ENCODE measurements at regions not wholly inside any gene's neighbourhood (a gene's known extent, or its start where the extent isn't known, plus 50 kb on each side); places are given as distances from the start of the nearest gene placed in this dataset.

- Histone ChIP-seq H3K27ac (ENCODE audit: low read length) (no peak overlapping the region), H3K4me1 (ENCODE audit: control insufficient read depth, insufficient read depth, low read length) (no peaks in the 10 kb centered on the region), H3K36me3 (ENCODE audit: control insufficient read depth, insufficient read depth, low read length) (no peaks in the 10 kb centered on the region), H3K27me3 (ENCODE audit: control insufficient read depth, insufficient read depth, low read length) (no peaks in the 10 kb centered on the region), H3K4me3 (ENCODE audit: low read depth in 2 of 2, low read length in 2 of 2) (no peak overlapping the region), H3K9me3 (ENCODE audit: control insufficient read depth, insufficient read depth, low read depth, low read length) (no peaks in the 10 kb centered on the region)
- ChIA-PET CTCF (no interaction called here), POLR2A (no interaction called here)
- intact Hi-C loops (cut with micrococcal nuclease; ENCODE audit: unreplicated experiment) (no loop called here), in situ Hi-C loops (cut with HindIII; ENCODE audit: low pct_unique_long_range_greater_than_20kb, low sequenced_read_pairs) (no loop called here)
- ATAC-seq, result no peak
- DNase-seq (ENCODE audit: low read depth, low spot score), result no peak
- BruUV-seq (replicated peaks), result no TSS peak
- TF ChIP-seq POLR2AphosphoS5 (IDR thresholded peaks at IDR 0.05; ENCODE audit: low read depth, low read length) (no peak), TCF7L2 (IDR thresholded peaks at IDR 0.05; ENCODE audit: low read depth, low read length) (no peak), REST (IDR thresholded peaks at IDR 0.05; ENCODE audit: insufficient read depth in 1 of 2, low read depth in 2 of 2, low read length in 1 of 2) (no peak), SIN3A (IDR thresholded peaks at IDR 0.05; ENCODE audit: borderline replicate concordance, insufficient read depth, low read depth, low read length) (no peak)
- TF ChIP-seq, protein P1, sequence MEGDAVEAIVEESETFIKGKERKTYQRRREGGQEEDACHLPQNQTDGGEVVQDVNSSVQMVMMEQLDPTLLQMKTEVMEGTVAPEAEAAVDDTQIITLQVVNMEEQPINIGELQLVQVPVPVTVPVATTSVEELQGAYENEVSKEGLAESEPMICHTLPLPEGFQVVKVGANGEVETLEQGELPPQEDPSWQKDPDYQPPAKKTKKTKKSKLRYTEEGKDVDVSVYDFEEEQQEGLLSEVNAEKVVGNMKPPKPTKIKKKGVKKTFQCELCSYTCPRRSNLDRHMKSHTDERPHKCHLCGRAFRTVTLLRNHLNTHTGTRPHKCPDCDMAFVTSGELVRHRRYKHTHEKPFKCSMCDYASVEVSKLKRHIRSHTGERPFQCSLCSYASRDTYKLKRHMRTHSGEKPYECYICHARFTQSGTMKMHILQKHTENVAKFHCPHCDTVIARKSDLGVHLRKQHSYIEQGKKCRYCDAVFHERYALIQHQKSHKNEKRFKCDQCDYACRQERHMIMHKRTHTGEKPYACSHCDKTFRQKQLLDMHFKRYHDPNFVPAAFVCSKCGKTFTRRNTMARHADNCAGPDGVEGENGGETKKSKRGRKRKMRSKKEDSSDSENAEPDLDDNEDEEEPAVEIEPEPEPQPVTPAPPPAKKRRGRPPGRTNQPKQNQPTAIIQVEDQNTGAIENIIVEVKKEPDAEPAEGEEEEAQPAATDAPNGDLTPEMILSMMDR (IDR thresholded peaks at IDR 0.05), result no peak
These were observed 451.6 kb downstream of the TRHDE start for GRCh38 chr12:72723732-72724131.

- Histone ChIP-seq H3K4me3 (ENCODE audit: low read depth in 2 of 2, low read length in 2 of 2) (no peak overlapping the region), H3K9me3 (ENCODE audit: control insufficient read depth, insufficient read depth, low read depth, low read length) (no peaks in the 10 kb centered on the region), H3K4me1 (ENCODE audit: control insufficient read depth, insufficient read depth, low read length) (no peaks in the 10 kb centered on the region), H3K27me3 (ENCODE audit: control insufficient read depth, insufficient read depth, low read length) (no peaks in the 10 kb centered on the region), H3K27ac (ENCODE audit: low read length) (no peak overlapping the region), H3K36me3 (ENCODE audit: control insufficient read depth, insufficient read depth, low read length) (no peaks in the 10 kb centered on the region)
- in situ Hi-C loops (cut with HindIII; ENCODE audit: low pct_unique_long_range_greater_than_20kb, low sequenced_read_pairs), result no loop called here
- ATAC-seq (no peak), DNase-seq (ENCODE audit: low read depth, low spot score) (no peak)
- ChIA-PET POLR2A (no interaction called here), CTCF (no interaction called here)
- no peak for TF ChIP-seq POLR2AphosphoS5 (IDR thresholded peaks at IDR 0.05; ENCODE audit: low read depth, low read length)
- TF ChIP-seq, protein P1 (IDR thresholded peaks at IDR 0.05), result no peak
- no peak for TF ChIP-seq SIN3A (IDR thresholded peaks at IDR 0.05; ENCODE audit: borderline replicate concordance, insufficient read depth, low read depth, low read length)
- no peak for TF ChIP-seq REST (IDR thresholded peaks at IDR 0.05; ENCODE audit: insufficient read depth in 1 of 2, low read depth in 2 of 2, low read length in 1 of 2)
- TF ChIP-seq TCF7L2 (IDR thresholded peaks at IDR 0.05; ENCODE audit: low read depth, low read length), result no peak
- BruUV-seq (replicated peaks), result no TSS peak
- intact Hi-C loops (cut with micrococcal nuclease; ENCODE audit: unreplicated experiment), result no loop called here
These were observed 457.4 kb downstream of the TRHDE start for GRCh38 chr12:72729451-72730010.

Measured in Panc1 (cell line).